ENCODE measurements at regions not wholly inside any gene's neighbourhood (a gene's known extent, or its start where the extent isn't known, plus 50 kb on each side); places are given as distances from the start of the nearest gene placed in this dataset.

- CTCF ChIA-PET = no interaction called here
- peaks cover 9 to 14% of the 10 kb centered on the region in 2 experiments; a peak in 2 of 4 replicates for H3K9me3 ChIP-seq (ENCODE audit: control insufficient read depth in 1 of 2, insufficient read depth in 1 of 2, low read depth in 1 of 2, low read length in 2 of 2)
- intact Hi-C loops (cut with micrococcal nuclease) = no loop called here
- no peak overlapping the region for H3K27ac ChIP-seq (ENCODE audit: low read depth, low read length)
- H4K20me1 ChIP-seq (ENCODE audit: insufficient read depth) = no peaks in the 10 kb centered on the region
- no peak for ATAC-seq
- RAD21 ChIA-PET (ENCODE audit: low non-redundant PET in 1 of 2, low total read pairs in 2 of 2, uncharacterized antibody in 2 of 2, unreplicated experiment in 2 of 2) = no interaction called here
- POLR2A ChIA-PET = no interaction called here
- no peak overlapping the region for H3K9ac ChIP-seq (ENCODE audit: low read length)
- no peak for TF ChIP-seq ZNF274 (IDR thresholded peaks at IDR 0.05; ENCODE audit: low read depth, low read length)
- TF ChIP-seq SP1 (IDR thresholded peaks at IDR 0.05; ENCODE audit: low read depth) = no peak
- no peak for TF ChIP-seq CBX3 (IDR thresholded peaks at IDR 0.05; ENCODE audit: low read depth)
- no peak for TF ChIP-seq ZFX (IDR thresholded peaks at IDR 0.05)
- no peak for TF ChIP-seq MAX (IDR thresholded peaks at IDR 0.05)
- no peak for TF ChIP-seq EZH2 (IDR thresholded peaks at IDR 0.05)
- TF ChIP-seq POLR2A (IDR thresholded peaks at IDR 0.05; ENCODE audit: borderline replicate concordance, extremely low read depth, insufficient read depth, insufficient read length) = no peak
- TF ChIP-seq EGR1 (IDR thresholded peaks at IDR 0.05; ENCODE audit: low read depth) = no peak
- no peak for TF ChIP-seq SRF (IDR thresholded peaks at IDR 0.05; ENCODE audit: low read depth)
- no peak for TF ChIP-seq FOSL1 (IDR thresholded peaks at IDR 0.05; ENCODE audit: low read depth)
- TF ChIP-seq CTCF (IDR thresholded peaks at IDR 0.05 in 2 of 3, conservative IDR thresholded peaks at IDR 0.05 in 1 of 3; ENCODE audit: borderline replicate concordance in 1 of 3, insufficient read depth in 1 of 3, low read depth in 2 of 3, low read length in 2 of 3) = no peak
- no peak for TF ChIP-seq TCF7L2 (IDR thresholded peaks at IDR 0.05; ENCODE audit: borderline replicate concordance, extremely low read depth, insufficient read depth, insufficient read length)
- TF ChIP-seq YY1 (IDR thresholded peaks at IDR 0.05; ENCODE audit: extremely low read depth, insufficient replicate concordance, low read depth, low read length) = no peak
- no peak for TF ChIP-seq REST (IDR thresholded peaks at IDR 0.05; ENCODE audit: low read depth)
- no peak for TF ChIP-seq ATF3 (IDR thresholded peaks at IDR 0.05)
- TF ChIP-seq POLR2AphosphoS5 (IDR thresholded peaks at IDR 0.05; ENCODE audit: low read depth, low read length) = no peak
- TF ChIP-seq CEBPB (IDR thresholded peaks at IDR 0.05; ENCODE audit: low read depth) = no peak
- no peak for TF ChIP-seq SIN3A (IDR thresholded peaks at IDR 0.05; ENCODE audit: low read depth)
- TF ChIP-seq RAD21 (IDR thresholded peaks at IDR 0.05; ENCODE audit: low read depth) = no peak
- TF ChIP-seq ELF1 (IDR thresholded peaks at IDR 0.05; ENCODE audit: borderline replicate concordance, low read depth) = no peak
- H3K4me3 ChIP-seq (replicated peaks in 1 of 2; ENCODE audit: low read depth in 1 of 2, low read length in 2 of 2) = no peak overlapping the region
- no peaks in the 10 kb centered on the region for H3K79me2 ChIP-seq (ENCODE audit: insufficient read depth, low read length)
- H3K36me3 ChIP-seq (ENCODE audit: control insufficient read depth in 1 of 2, insufficient read depth in 2 of 2, low read length in 2 of 2) = no peaks in the 10 kb centered on the region
- H3K27me3 ChIP-seq (ENCODE audit: insufficient read depth, low read length) = peaks cover 46% of the 10 kb centered on the region
- no peaks in the 10 kb centered on the region for H3K9me2 ChIP-seq (ENCODE audit: insufficient read depth)
- H3K4me1 ChIP-seq (ENCODE audit: control insufficient read depth in 1 of 2, insufficient read depth in 2 of 2, low read length in 2 of 2) = no peaks in the 10 kb centered on the region
- DNase-seq (ENCODE audit: low read depth, low spot score) = no peak
- no peak overlapping the region for H2AFZ ChIP-seq (ENCODE audit: low read depth, low read length, poor library complexity, severe bottlenecking)
- no TSS peak for BruUV-seq (replicated peaks)
- no peak overlapping the region for H3K4me2 ChIP-seq (ENCODE audit: low read length)
These were observed 56.9 kb upstream of the CTNNBL1 start for GRCh38 chr20:37636977-37637376.

Data from HCT116 (cell line).